GM12878 (cell line): ENCODE measurements at regions not wholly inside any gene's neighbourhood (a gene's known extent, or its start where the extent isn't known, plus 50 kb on each side); places are given as distances from the start of the nearest gene placed in this dataset.

Experiments used
- ATAC-seq: fragments of 200-7000 bp; cut with Tn5 transposase; 3 replicates; pipeline ENCODE4 v1.9.1; 2020; ENCODE audit warnings: mild to moderate bottlenecking, moderate library complexity
- BruUV-seq: library from RNA; stranded (reverse); fragments of 400-500 nt; replicated peaks from 2 replicates; lab custom pipeline; 2021; lab: Mats Ljungman, UMichigan
- CTCF ChIA-PET: fragments of 300-600 bp; sonication (Branson Sonifier 250); formaldehyde crosslinking; extraction: SDS; loops from one replicate; lab custom pipeline; 2021; ENCODE audit warnings: inconsistent platforms; lab: Yijun Ruan, JAX
- POLR2A ChIA-PET: fragments of 350-600 bp; formaldehyde crosslinking; extraction: SDS; loops from one replicate; lab custom pipeline; 2021; ENCODE audit warnings: inconsistent platforms; lab: Charles Lee
- RAD21 ChIA-PET: fragments of 300-600 bp; sonication (Branson Sonifier 250); formaldehyde crosslinking; loops from one replicate; lab custom pipeline; 2023; ENCODE audit warnings: antibody characterized with exemption; ENCODE audit not compliant: unreplicated experiment; lab: Charles Lee
- SMC1A ChIA-PET: fragments of 300-600 bp; sonication (Branson Sonifier 250); formaldehyde crosslinking; loops from one replicate; lab custom pipeline; 2023; ENCODE audit not compliant: unreplicated experiment, uncharacterized antibody; lab: Charles Lee
- DNase-seq: peaks from one replicate; pipeline ENCODE4 v3.0.0-alpha.2; 2011; ENCODE audit warnings: low read depth, low spot score
- FAIRE-seq: peaks from 3 replicates; lab custom pipeline; 2011; peaks lifted over from hg19 to GRCh38; lab: Jason Lieb, UNC
- H2AFZ ChIP-seq: 2 replicates; pipeline ENCODE4 v1.6.0; 2011; ENCODE audit warnings: low read depth, low read length, control low read depth; ENCODE audit not compliant: control insufficient read depth
- H3K27ac ChIP-seq: 2 replicates; pipeline ENCODE4 v1.5.1; 2011; ENCODE audit warnings: control low read depth; ENCODE audit not compliant: control insufficient read depth, insufficient read depth
- H3K27me3 ChIP-seq, 2 experiments: replicated peaks in 1 of 2; 2 replicates each; pipeline versions ENCODE4 v1.6.0 to v1.6.1; 2011; ENCODE audit warnings: low read length in 1 of 2; ENCODE audit not compliant: control insufficient read depth in 2 of 2, insufficient read depth in 2 of 2
- H3K36me3 ChIP-seq, 2 experiments: 2 replicates each; pipeline ENCODE4 v1.5.1; 2011; ENCODE audit warnings: low read length in 1 of 2; ENCODE audit not compliant: control insufficient read depth in 2 of 2, insufficient read depth in 2 of 2
- H3K4me1 ChIP-seq: 2 replicates; pipeline ENCODE4 v1.6.1; 2011; ENCODE audit warnings: mild to moderate bottlenecking, low read length, moderate library complexity, mixed read lengths; ENCODE audit not compliant: control insufficient read depth, insufficient read depth
- H3K4me2 ChIP-seq: 2 replicates; pipeline ENCODE4 v1.6.0; 2011; ENCODE audit warnings: control low read depth; ENCODE audit not compliant: control insufficient read depth, insufficient read depth
- H3K4me3 ChIP-seq: fragments of 200-600 bp; sonication (generic); 2 replicates; pipeline ENCODE4 v1.5.1; 2016
- H3K79me2 ChIP-seq: 2 replicates; pipeline ENCODE4 v1.6.0; 2011; ENCODE audit warnings: low read length; ENCODE audit not compliant: control insufficient read depth, insufficient read depth
- H3K9ac ChIP-seq: 2 replicates; pipeline ENCODE4 v1.8.0; 2011; ENCODE audit warnings: low read length, control low read depth, mixed read lengths; ENCODE audit not compliant: control insufficient read depth, insufficient read depth
- H3K9me3 ChIP-seq: replicated peaks from 3 replicates; pipeline ENCODE4 v1.5.1; 2011; ENCODE audit warnings: mild to moderate bottlenecking, low read length; ENCODE audit not compliant: control insufficient read depth, insufficient read depth
- H4K20me1 ChIP-seq: 2 replicates; pipeline ENCODE4 v1.6.0; 2011; ENCODE audit not compliant: control insufficient read depth, insufficient read depth
- BHLHE40 ChIP-seq, 2 experiments: fragments of 450-650 bp in 1 of 2; IDR thresholded peaks; 2 replicates each; pipeline ENCODE4 v1.6.1; 2011 to 2017; ENCODE audit warnings: low read depth in 2 of 2, borderline replicate concordance in 1 of 2, improper control_type of control experiment in 1 of 2, low read length in 1 of 2, mild to moderate bottlenecking in 1 of 2
- CEBPB ChIP-seq, 2 experiments: fragments of 150-350 bp in 1 of 2; IDR thresholded peaks; 2 replicates each; pipeline ENCODE4 v1.6.1; 2012 to 2014; ENCODE audit warnings: low read depth in 2 of 2, low read length in 2 of 2, borderline replicate concordance in 1 of 2, inconsistent platforms in 1 of 2
- EP300 ChIP-seq, 2 experiments: fragments of 150-350 bp in 1 of 2; IDR thresholded peaks; 2 replicates each; pipeline ENCODE4 v1.6.1; 2011 to 2012; ENCODE audit warnings: low read depth in 2 of 2, low read length in 2 of 2, borderline replicate concordance in 1 of 2, improper control_type of control experiment in 1 of 2, inconsistent platforms in 1 of 2; ENCODE audit not compliant: control insufficient read depth in 1 of 2
- HCFC1 ChIP-seq: fragments of 150-350 bp; IDR thresholded peaks from 2 replicates; pipeline ENCODE4 v1.6.1; 2014; ENCODE audit warnings: low read length
- KLF5 ChIP-seq: fragments of 450-650 bp; IDR thresholded peaks from 2 replicates; pipeline ENCODE4 v1.6.1; 2014; ENCODE audit warnings: mild to moderate bottlenecking; ENCODE audit not compliant: partially characterized antibody
- MYC ChIP-seq: IDR thresholded peaks from 2 replicates; pipeline ENCODE4 v1.6.1; 2011; ENCODE audit warnings: mild to moderate bottlenecking, low read length, moderate library complexity, inconsistent platforms; ENCODE audit not compliant: insufficient read depth, insufficient replicate concordance, insufficient read length, severe bottlenecking
- POLR2AphosphoS2 ChIP-seq: IDR thresholded peaks from 2 replicates; pipeline ENCODE4 v1.6.1; 2011; ENCODE audit warnings: low read depth, mild to moderate bottlenecking, low read length, improper control_type of control experiment, moderate library complexity
- RAD51 ChIP-seq: fragments of 450-650 bp; IDR thresholded peaks from 2 replicates; pipeline ENCODE4 v1.6.1; 2016; ENCODE audit warnings: moderate library complexity, mild to moderate bottlenecking, inconsistent platforms
- RFX5 ChIP-seq: IDR thresholded peaks from 2 replicates; pipeline ENCODE4 v1.6.1; 2011; ENCODE audit warnings: low read depth, low read length, improper control_type of control experiment
- SIN3A ChIP-seq: IDR thresholded peaks from 2 replicates; pipeline ENCODE4 v1.6.1; 2012; ENCODE audit warnings: low read depth, low read length, improper control_type of control experiment
- SRF ChIP-seq, 2 experiments: IDR thresholded peaks; 2 replicates each; pipeline ENCODE4 v1.6.1; 2011; ENCODE audit warnings: low read depth in 2 of 2, low read length in 2 of 2, mild to moderate bottlenecking in 1 of 2, moderate library complexity in 1 of 2
- TBL1XR1 ChIP-seq: IDR thresholded peaks from 2 replicates; pipeline ENCODE4 v1.6.1; 2012; ENCODE audit warnings: low read depth, low read length, improper control_type of control experiment
- WGBS: methylation state at CpG from one replicate; pipeline ENCODE4 v1.1.6; 2016; ENCODE audit warnings: low lambda C conversion rate; ENCODE audit not compliant: insufficient replicate concordance, insufficient coverage; ENCODE audit errors: missing lambda C conversion rate; 5-methylcytosine and 5-hydroxymethylcytosine counted together
- in situ Hi-C: fragments of 300-500 bp; cut with MboI; formaldehyde crosslinking; loops from 9 replicates; pipeline ENCODE4 v1.14.3; 2018; ENCODE audit warnings: mixed read lengths
- intact Hi-C: fragments of 100-400 bp; cut with micrococcal nuclease; formaldehyde crosslinking; loops from one replicate; pipeline ENCODE4 v1.14.2; 2022; ENCODE audit not compliant: unreplicated experiment
- TF ChIP-seq, protein P1 (sequence below): IDR thresholded peaks from 2 replicates; pipeline ENCODE4 v1.6.1; 2011; ENCODE audit warnings: low read depth, low read length, improper control_type of control experiment, borderline replicate concordance
- TF ChIP-seq, protein P2 (sequence below): fragments of 450-650 bp; IDR thresholded peaks from 2 replicates; pipeline ENCODE4 v1.6.1; 2017; ENCODE audit warnings: mild to moderate bottlenecking
- TF ChIP-seq, protein P3 (sequence below): IDR thresholded peaks from 2 replicates; pipeline ENCODE4 v1.6.1; 2011; ENCODE audit warnings: mild to moderate bottlenecking, low read depth, low read length, moderate library complexity; ENCODE audit not compliant: insufficient replicate concordance
- TF ChIP-seq, protein P4 (sequence below): fragments of 450-650 bp; IDR thresholded peaks from 2 replicates; pipeline ENCODE4 v1.6.1; 2017; ENCODE audit warnings: antibody characterized with exemption, mild to moderate bottlenecking, moderate library complexity

DNA sequence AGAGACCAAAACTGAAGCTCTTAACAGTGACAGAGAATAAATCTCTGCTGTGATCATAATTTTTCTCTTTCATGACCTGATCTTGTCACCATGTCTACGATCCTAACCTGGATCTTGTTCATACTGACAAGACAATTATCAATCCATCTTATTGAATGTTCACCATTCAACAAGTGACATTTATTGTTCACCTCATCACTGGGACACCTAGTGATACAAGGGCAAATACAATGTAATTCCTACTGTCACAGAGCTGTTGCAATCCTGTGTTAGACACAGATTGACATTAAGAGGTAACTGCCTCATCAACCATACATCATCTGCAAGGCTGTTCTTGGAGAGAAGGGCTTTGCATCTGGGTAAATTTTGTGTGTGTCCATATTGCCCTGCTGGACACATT lies 942.4 kb upstream of the PRR20A start:
- no peak for ATAC-seq
- intact Hi-C loops (no loop called here), in situ Hi-C loops (no loop called here)
- H3K4me2 ChIP-seq: no peak overlapping the region
- 0% methylated on average over 1 of the region's 1 CpG for WGBS
- no peaks in the 10 kb centered on the region for H3K9me3 ChIP-seq
- H3K27me3 ChIP-seq: no peaks in the 10 kb centered on the region
- BruUV-seq: no TSS peak
- no peaks in the 10 kb centered on the region for H3K36me3 ChIP-seq
- SMC1A ChIA-PET: interaction anchor here (0.6 kb wide), 1 partner anchor 28 kb away, joined by 3 read pairs; no protein-coding TSS in a partner anchor
- POLR2A ChIA-PET: no interaction called here
- H3K79me2 ChIP-seq: no peaks in the 10 kb centered on the region
- RAD21 ChIA-PET: no interaction called here
- DNase-seq: no peak
- FAIRE-seq: no peak
- H3K4me3 ChIP-seq: no peak overlapping the region
- H2AFZ ChIP-seq: no peak overlapping the region
- H4K20me1 ChIP-seq: no peaks in the 10 kb centered on the region
- H3K9ac ChIP-seq: no peak overlapping the region
- no peak overlapping the region for H3K27ac ChIP-seq
- TF ChIP-seq, protein P1, sequence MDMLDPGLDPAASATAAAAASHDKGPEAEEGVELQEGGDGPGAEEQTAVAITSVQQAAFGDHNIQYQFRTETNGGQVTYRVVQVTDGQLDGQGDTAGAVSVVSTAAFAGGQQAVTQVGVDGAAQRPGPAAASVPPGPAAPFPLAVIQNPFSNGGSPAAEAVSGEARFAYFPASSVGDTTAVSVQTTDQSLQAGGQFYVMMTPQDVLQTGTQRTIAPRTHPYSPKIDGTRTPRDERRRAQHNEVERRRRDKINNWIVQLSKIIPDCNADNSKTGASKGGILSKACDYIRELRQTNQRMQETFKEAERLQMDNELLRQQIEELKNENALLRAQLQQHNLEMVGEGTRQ: no peak
- no peak for TF ChIP-seq SIN3A
- TF ChIP-seq CEBPB (IDR thresholded peaks at IDR 0.05; ENCODE audit: borderline replicate concordance in 1 of 2, low read depth in 2 of 2, low read length in 2 of 2): no peak
- TF ChIP-seq, protein P2, sequence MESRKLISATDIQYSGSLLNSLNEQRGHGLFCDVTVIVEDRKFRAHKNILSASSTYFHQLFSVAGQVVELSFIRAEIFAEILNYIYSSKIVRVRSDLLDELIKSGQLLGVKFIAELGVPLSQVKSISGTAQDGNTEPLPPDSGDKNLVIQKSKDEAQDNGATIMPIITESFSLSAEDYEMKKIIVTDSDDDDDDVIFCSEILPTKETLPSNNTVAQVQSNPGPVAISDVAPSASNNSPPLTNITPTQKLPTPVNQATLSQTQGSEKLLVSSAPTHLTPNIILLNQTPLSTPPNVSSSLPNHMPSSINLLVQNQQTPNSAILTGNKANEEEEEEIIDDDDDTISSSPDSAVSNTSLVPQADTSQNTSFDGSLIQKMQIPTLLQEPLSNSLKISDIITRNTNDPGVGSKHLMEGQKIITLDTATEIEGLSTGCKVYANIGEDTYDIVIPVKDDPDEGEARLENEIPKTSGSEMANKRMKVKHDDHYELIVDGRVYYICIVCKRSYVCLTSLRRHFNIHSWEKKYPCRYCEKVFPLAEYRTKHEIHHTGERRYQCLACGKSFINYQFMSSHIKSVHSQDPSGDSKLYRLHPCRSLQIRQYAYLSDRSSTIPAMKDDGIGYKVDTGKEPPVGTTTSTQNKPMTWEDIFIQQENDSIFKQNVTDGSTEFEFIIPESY: no peak
- TF ChIP-seq HCFC1: no peak
- TF ChIP-seq BHLHE40 (IDR thresholded peaks at IDR 0.05; ENCODE audit: borderline replicate concordance in 1 of 2, low read depth in 2 of 2, low read length in 1 of 2): no peak
- TF ChIP-seq RFX5: no peak
- TF ChIP-seq EP300 (IDR thresholded peaks at IDR 0.05; ENCODE audit: borderline replicate concordance in 1 of 2, control insufficient read depth in 1 of 2, low read depth in 2 of 2, low read length in 2 of 2): no peak
- TF ChIP-seq MYC: no peak
- no peak for TF ChIP-seq POLR2AphosphoS2
- TF ChIP-seq TBL1XR1: no peak
- TF ChIP-seq, protein P3, sequence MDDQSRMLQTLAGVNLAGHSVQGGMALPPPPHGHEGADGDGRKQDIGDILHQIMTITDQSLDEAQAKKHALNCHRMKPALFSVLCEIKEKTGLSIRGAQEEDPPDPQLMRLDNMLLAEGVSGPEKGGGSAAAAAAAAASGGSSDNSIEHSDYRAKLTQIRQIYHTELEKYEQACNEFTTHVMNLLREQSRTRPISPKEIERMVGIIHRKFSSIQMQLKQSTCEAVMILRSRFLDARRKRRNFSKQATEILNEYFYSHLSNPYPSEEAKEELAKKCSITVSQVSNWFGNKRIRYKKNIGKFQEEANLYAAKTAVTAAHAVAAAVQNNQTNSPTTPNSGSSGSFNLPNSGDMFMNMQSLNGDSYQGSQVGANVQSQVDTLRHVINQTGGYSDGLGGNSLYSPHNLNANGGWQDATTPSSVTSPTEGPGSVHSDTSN: no peak
- TF ChIP-seq, protein P4, sequence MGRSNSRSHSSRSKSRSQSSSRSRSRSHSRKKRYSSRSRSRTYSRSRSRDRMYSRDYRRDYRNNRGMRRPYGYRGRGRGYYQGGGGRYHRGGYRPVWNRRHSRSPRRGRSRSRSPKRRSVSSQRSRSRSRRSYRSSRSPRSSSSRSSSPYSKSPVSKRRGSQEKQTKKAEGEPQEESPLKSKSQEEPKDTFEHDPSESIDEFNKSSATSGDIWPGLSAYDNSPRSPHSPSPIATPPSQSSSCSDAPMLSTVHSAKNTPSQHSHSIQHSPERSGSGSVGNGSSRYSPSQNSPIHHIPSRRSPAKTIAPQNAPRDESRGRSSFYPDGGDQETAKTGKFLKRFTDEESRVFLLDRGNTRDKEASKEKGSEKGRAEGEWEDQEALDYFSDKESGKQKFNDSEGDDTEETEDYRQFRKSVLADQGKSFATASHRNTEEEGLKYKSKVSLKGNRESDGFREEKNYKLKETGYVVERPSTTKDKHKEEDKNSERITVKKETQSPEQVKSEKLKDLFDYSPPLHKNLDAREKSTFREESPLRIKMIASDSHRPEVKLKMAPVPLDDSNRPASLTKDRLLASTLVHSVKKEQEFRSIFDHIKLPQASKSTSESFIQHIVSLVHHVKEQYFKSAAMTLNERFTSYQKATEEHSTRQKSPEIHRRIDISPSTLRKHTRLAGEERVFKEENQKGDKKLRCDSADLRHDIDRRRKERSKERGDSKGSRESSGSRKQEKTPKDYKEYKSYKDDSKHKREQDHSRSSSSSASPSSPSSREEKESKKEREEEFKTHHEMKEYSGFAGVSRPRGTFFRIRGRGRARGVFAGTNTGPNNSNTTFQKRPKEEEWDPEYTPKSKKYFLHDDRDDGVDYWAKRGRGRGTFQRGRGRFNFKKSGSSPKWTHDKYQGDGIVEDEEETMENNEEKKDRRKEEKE: no peak
- no peak for TF ChIP-seq RAD51
- no peak for TF ChIP-seq SRF (IDR thresholded peaks at IDR 0.05; ENCODE audit: low read depth in 2 of 2, low read length in 2 of 2)
- TF ChIP-seq KLF5: no peak
- CTCF ChIA-PET: no interaction called here
- no peaks in the 10 kb centered on the region for H3K4me1 ChIP-seq
